Fibroblast of skin of right biceps (primary cell): ENCODE measurements at regions not wholly inside any gene's neighbourhood (a gene's known extent, or its start where the extent isn't known, plus 50 kb on each side); places are given as distances from the start of the nearest gene placed in this dataset.

Experiments used
- DNase-seq: peaks from one replicate; pipeline ENCODE4 v3.0.0-alpha.2; 2013

DNA sequence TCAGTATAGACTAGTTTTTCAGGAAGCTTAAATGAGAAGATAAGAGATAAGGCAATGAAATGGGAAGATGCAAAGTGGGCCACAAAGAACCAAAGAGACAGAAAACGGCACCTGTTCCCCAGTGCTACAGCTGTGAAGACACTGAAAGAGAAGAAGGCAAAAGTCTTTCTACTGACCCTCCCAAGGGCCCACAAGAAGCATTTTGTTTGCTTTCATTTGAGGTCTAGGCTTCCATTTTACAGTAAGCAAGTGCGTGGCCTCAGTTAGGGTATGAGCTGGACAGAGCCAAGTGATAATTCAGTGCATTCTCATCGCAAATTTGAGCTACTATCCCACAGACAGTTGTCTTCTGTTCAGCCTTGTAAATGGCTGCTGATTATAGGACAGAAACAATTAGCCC is 53.4 kb upstream of the STK17B start:
- DNase-seq: no peak

DNA sequence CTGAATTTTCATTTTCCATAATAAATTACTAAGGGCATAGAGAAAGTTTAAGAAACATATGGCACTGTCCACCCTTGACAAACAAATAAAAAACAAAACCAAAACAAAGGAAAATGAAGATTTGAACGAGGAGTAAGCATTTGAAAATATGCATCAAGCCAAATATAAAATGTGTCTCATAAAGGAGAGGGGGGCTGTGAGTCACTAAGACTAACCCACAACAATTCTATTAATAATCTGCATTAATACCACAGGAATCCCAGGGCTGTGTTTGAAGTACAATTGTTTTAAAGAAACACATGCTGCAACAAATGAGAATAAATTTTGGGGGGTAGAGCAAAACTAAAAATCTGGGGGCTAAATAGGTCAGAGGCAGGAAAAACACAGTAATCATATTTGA is 53.8 kb upstream of the STK17B start:
- peak; percentile 71 for DNase-seq

DNA sequence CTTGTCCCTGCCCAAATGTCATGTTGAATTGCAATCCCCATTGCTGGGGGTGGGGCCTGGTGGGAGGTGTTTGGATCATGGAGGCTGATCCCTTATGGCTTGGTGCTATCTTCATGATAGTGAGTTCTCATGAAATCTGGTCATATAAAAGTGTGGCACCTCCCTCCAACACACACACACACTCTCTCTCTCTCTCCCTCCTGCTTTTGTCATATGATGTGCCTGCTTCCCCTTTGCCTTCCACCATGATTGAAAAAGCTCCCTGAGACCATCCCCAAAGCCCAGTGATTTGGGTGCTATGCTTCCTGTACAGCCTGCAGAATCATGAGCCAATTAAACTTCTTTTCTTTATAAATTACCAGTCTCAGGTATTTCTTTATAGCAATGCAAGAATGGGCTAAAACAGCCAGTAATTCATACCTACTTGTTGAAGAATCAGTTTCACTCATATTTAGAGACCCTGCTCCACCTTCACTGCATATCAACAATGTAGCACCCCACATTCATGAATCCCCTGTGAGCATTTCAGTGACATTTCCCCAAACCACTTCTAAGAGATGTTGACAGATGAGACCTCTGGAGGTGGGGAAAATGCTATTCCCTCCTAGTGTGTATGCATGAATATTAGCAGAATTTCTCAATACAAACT is 54.8 kb upstream of the STK17B start:
- no peak for DNase-seq

DNA sequence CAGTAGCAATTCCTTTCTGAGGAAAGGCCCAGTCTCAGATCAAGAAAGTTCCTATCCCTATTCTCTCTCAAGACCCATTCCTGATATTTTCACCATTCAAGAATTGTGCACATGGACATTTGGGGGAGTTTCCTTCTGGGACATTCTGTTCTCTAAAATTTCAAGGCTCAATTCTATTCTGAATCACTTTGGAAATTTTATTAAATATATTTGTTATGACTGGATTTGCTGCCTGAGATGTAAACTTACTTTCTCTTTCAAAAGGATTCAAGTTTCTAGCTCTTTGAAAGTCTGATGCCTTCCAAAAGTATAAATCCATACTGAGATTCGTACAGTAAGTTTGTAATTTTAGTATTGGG is 55.3 kb upstream of the STK17B start:
- no peak for DNase-seq

- no peak for DNase-seq
These were observed 57.6 kb upstream of the STK17B start for GRCh38 chr2:196229013-196229412.

- no peak for DNase-seq
These were observed 58.9 kb upstream of the STK17B start for GRCh38 chr2:196230061-196230854.

DNA sequence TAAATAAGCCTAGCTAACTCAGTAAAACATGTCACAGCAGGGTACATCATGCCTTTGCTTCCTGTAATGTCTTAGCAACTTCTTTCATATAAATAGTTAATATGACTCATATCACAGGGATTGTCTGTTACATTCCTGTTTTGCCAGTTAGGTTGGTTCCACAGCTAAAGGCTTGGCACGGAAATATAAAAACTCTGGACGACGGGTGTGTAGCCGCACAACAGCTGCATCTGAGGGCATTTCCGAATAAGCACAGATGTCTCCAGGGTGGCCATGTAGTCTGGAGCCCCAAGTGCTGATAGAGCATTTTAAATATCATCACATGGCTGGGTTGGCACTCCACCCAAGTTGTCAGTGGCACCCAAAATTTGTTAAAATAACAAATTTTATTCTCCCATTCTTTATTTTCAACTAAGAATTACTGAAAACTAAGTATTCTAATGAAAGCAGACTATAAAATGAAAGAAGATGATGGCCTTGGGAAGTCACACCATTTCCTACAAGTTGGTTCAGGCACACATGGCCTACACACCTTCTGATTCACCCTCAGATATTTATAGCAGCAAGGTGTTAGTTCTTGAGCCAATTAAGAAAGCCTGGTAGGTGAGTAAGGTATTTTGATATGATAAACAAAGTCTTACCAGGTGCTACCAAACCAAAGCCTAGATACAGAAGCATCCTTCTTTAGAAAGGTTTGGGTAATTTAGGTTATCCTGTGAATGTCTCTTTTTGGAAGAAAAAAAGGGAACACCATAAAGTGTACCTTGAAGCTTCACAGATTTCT is 61.8 kb upstream of the STK17B start:
- DNase-seq: peak; percentile 72

DNA sequence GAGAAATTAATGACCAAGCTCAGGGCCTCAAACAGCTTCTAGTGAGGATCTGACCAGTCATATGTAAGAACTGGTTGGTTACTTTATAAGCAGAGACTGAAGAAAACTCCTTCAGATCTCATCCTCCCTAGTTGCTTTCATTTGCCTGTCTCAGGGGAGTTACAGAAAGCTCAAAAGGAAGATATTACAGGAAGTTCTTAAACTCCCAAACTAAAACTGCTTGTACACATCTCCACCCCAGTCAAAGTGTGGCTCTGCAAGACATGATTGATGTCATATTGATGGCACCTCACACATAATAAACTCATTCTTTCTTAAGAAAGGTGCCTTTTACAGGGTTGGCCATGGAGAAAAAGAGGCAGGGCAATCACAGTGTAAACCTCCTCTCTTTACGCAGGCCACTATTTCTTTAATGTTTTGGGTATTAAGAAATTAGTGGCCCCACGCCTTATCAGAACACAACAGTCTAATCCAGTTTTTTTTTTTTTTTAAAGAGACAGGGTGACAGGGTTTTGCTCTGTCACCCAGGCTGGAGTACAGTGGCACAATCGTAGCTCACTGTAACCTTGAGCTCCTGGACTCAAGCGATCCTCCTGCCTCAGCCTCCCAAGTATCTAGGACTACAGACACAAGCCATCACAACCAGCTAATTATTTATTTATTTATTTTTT is 62.6 kb upstream of the STK17B start:
- DNase-seq: peak; percentile 22

- DNase-seq: peak; percentile 82
These were observed 63.3 kb upstream of the STK17B start for GRCh38 chr2:196234672-196235071.

- no peak for DNase-seq
These were observed 67.5 kb upstream of the STK17B start for GRCh38 chr2:196238836-196239380.

DNA sequence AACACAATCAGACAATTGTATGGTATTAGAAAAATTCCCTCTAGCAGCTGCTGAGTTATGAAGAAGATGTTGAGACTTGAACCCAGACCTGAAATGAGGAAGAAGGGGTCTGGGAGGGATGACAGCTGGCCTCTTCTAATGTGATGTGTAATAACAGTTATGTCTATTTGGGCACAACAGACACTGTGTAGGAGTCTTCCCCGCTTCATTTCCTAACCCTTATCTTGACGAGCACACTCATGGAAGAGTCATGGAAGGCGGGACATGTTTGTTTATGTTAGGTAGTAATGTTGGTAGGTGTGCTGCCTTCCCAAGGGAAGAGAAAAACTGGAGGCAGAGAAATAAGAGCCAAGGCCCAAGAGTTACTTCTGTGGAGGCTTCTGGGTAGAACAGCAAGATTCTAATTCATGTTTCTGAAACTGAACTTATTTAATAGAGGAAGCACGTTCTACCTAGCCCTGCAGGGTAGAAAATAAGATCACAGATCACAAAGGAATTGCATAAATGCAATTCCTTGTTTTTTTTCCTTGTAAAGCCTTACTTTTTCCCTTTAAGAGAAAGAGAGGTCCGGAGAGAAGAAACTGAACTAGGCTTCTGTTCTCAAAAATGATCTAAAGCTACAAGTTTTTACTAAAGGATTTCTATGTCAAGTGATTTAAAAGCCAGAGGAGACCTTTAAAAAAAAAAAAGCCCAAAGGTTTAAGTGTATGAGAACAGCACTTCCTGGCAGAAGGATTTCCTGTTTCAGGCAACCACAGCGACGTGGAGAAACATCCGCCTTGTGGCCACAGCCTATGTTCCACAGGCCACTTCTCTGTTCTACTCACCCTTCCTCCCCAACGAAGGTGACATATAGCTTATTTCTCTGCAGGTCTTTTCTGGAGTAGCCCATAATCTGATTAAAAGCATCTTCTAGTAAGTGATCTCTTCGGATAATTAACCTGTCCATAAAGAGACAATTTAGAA is 68.5 kb upstream of the STK17B start:
- DNase-seq: peak; percentile 48

- no peak for DNase-seq
These were observed 69.8 kb upstream of the STK17B start for GRCh38 chr2:196241175-196241574.

DNA sequence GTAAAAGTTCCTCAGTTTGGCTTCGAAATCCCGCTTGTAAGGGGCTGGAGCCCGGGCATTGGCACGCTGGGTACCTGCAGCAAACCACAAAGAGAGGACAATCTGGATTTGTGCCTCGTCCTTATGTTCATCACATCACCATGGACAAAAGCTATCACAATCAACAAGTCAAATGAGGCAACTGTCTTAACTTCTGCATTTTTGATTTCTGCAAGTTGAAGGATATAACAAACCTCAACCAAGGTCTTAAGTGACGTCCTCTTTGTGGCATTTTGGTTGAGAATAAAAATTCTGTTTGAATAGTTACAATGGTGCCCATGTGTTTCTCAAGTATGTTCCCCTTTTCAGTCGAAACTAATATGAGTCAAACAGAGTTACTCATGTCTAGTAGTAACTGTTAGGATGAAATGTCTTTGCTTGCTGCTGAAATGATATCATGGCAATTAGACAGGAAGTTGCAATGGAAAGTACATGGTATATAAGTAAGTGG is 70.8 kb upstream of the STK17B start:
- peak; percentile 61 for DNase-seq

- DNase-seq: no peak
These were observed 73.1 kb upstream of the STK17B start for GRCh38 chr2:196244516-196244915.

GRCh38 chr2:196244966-196245365 is 73.6 kb upstream of the STK17B start:
- DNase-seq: no peak

DNA sequence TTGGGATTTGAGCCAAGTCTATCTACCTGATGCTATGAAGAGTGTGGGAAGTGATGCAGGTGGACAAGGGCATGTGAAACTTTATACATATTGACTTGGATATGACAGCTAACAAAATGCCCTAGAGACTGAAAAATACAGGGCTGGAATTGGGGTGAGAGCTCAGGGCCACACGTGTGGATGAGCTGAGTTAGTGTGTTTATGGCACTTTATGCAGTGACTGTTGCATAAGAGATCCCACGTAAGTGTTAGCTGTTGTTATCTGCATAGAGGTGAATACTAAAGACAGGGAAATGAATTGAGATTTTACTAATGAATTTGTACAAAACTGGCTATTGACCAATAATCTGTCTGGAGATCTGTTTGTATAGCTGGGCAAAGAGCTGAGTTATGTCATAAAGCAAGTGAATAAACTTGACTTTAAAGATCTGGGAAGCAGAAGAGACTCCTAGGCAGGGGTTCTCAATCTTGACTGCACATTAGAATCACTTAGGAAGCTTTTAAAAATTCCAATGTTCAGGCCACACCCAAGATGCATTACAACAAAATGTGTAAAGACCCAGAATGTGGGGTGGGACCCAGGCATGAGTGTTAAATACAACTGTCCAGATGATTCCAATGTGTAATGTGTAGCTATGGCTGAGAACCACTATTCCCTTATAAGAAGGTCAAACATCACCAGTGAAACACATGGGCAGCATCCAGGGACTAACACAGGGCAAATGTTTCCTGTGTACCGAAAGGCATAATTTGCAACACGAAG is 74.2 kb upstream of the STK17B start:
- DNase-seq: no peak

DNA sequence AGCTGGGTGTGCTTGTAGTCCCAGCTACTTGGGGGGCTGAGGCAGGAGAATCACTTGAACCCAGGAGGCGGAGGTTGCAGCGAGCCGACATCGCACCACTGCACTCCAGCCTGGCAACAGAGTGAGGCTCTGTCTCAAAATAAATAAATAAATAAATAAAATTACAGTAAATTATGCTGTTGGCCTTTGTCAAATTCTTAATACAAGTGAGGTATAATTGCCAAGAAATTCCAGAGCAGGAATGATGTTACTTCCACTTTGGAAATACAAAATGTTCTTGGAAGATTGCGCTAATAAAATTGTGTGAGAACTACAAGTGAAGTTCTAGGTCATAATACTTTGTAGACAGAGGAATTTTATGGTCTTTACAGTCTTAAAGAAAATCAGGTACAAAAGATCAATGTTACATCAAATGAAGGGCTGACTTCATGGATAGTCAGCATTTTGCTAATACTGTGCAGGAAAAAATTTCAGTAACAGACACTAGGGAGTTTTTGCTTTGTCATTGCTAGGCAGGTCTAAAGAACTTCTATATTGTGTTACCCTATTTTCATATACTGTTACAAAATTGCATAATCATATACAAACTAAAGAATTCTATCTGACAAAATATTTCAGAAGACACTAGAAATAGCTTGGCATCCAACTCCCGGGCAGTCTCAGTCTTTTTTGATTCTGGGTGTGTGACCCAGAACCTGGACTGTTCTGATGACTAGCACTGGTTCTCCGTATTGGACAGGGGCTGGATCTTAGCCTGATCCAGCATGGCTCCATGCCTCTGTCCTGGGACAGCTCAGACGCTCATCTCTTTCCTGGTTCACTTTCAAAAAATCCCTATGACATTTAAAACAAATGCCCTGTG is 76.0 kb upstream of the STK17B start:
- DNase-seq: no peak

DNA sequence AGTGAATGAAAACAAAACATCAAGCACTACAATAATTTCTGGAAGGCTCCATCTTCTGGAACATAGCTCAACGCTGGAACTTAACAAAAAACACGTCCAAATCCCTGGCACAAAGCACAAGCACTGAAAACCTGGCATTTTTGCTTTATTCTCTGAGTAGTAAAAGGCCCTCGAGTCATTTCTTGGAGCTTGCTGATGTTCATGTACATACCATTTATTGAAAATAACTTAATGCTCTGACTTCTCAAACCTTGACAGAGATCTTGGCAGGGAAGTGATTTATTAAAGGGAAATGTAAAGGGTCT is 76.5 kb upstream of the STK17B start:
- DNase-seq: no peak

GRCh38 chr2:196248467-196249094 is 77.2 kb upstream of the STK17B start:
- DNase-seq: no peak

DNA sequence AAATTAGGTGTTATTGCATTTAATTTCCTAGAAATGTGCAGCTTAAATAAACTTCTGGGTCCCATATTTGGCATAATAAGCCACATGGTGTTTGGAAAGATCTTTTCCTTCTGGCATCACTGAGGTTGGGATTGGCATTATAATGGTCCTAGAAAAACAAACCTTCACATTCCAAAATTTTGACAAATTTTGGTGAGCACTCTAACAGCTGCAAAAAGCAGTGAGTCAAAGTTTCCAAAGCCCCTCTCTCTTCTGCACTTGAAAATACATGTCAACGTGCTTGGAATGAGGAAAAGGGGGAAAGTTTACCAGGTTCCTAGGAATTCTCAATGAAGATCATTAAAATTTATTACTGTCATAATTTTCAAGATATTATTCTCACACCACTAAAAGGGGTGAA is 77.8 kb upstream of the STK17B start:
- peak; percentile 80 for DNase-seq
